Smooth muscle cell (in vitro differentiated cells): ENCODE measurements at regions not wholly inside any gene's neighbourhood (a gene's known extent, or its start where the extent isn't known, plus 50 kb on each side); places are given as distances from the start of the nearest gene placed in this dataset.

Source experiments
- DNase-seq: peaks from one replicate; lab custom pipeline; 2025; ENCODE audit not compliant: unreplicated experiment; lab: John Stamatoyannopoulos, UW
- H2AFZ ChIP-seq: fragments of 200-600 bp; sonication (generic); 2 replicates; pipeline ENCODE4 v1.6.0; 2016; ENCODE audit warnings: antibody characterized with exemption, low read depth, mild to moderate bottlenecking
- H3F3A ChIP-seq: fragments of 200-600 bp; sonication (generic); 2 replicates; pipeline ENCODE4 v1.6.0; 2017; ENCODE audit warnings: antibody characterized with exemption, low read depth
- H3K27ac ChIP-seq: fragments of 200-600 bp; sonication (generic); 2 replicates; pipeline ENCODE4 v1.5.1; 2016; ENCODE audit warnings: low read depth, mild to moderate bottlenecking
- H3K27me3 ChIP-seq: fragments of 200-600 bp; sonication (generic); 2 replicates; pipeline ENCODE4 v1.6.1; 2016; ENCODE audit warnings: low read depth, mild to moderate bottlenecking
- H3K36me3 ChIP-seq: fragments of 200-600 bp; sonication (generic); 2 replicates; pipeline ENCODE4 v1.5.1; 2016; ENCODE audit warnings: low read depth
- H3K4me1 ChIP-seq: fragments of 200-600 bp; sonication (generic); 2 replicates; pipeline ENCODE4 v1.5.1; 2016; ENCODE audit warnings: low read depth
- H3K4me2 ChIP-seq: fragments of 200-600 bp; sonication (generic); 2 replicates; pipeline ENCODE4 v1.6.0; 2016; ENCODE audit warnings: mild to moderate bottlenecking
- H3K4me3 ChIP-seq: fragments of 200-600 bp; sonication (generic); 2 replicates; pipeline ENCODE4 v1.5.1; 2016; ENCODE audit warnings: mild to moderate bottlenecking
- H3K79me2 ChIP-seq: fragments of 200-600 bp; sonication (generic); 2 replicates; pipeline ENCODE4 v1.6.0; 2016; ENCODE audit warnings: low read depth, mild to moderate bottlenecking
- H3K9ac ChIP-seq: fragments of 200-600 bp; sonication (generic); 2 replicates; pipeline ENCODE4 v1.6.0; 2016; ENCODE audit warnings: low read depth
- H3K9me3 ChIP-seq: fragments of 200-600 bp; sonication (generic); replicated peaks from 2 replicates; pipeline ENCODE4 v1.5.1; 2016; ENCODE audit warnings: low read depth
- H4K20me1 ChIP-seq: fragments of 200-600 bp; sonication (generic); 2 replicates; pipeline ENCODE4 v1.6.0; 2016; ENCODE audit warnings: low read depth
- CTCF ChIP-seq: fragments of 200-600 bp; sonication (generic); IDR thresholded peaks from 2 replicates; pipeline ENCODE4 v1.5.1; 2017; ENCODE audit warnings: borderline replicate concordance, mild to moderate bottlenecking, antibody characterized with exemption; ENCODE audit not compliant: insufficient read depth, poor library complexity, severe bottlenecking
- WGBS: methylation state at CpG from one replicate; pipeline ENCODE4 v1.1.7; 2016; ENCODE audit warnings: low lambda C conversion rate; 5-methylcytosine and 5-hydroxymethylcytosine counted together

GRCh38 chr6:105990151-105990550, 96.0 kb upstream of the PRDM1 start:
- peaks cover 78% of the 10 kb centered on the region for H3K27me3 ChIP-seq
- H3F3A ChIP-seq, result no peaks in the 10 kb centered on the region
- H3K9ac ChIP-seq, result no peak overlapping the region
- no peak overlapping the region for H2AFZ ChIP-seq
- peaks cover 30% of the 10 kb centered on the region for H3K4me1 ChIP-seq
- no peak overlapping the region for H3K27ac ChIP-seq
- no peak for DNase-seq
- no peaks in the 10 kb centered on the region for H3K9me3 ChIP-seq
- no peaks in the 10 kb centered on the region for H3K79me2 ChIP-seq
- no peaks in the 10 kb centered on the region for H3K36me3 ChIP-seq
- no peak for TF ChIP-seq CTCF
- no peaks in the 10 kb centered on the region for H4K20me1 ChIP-seq
- H3K4me3 ChIP-seq, result no peak overlapping the region
- H3K4me2 ChIP-seq, result no peak overlapping the region

- Histone ChIP-seq H3K9me3 (no peaks in the 10 kb centered on the region), H3K27ac (no peak overlapping the region), H3K79me2 (no peaks in the 10 kb centered on the region), H3K9ac (no peak overlapping the region), H3K4me1 (peaks cover 28% of the 10 kb centered on the region), H3K27me3 (peaks cover 87% of the 10 kb centered on the region), H4K20me1 (no peaks in the 10 kb centered on the region), H3K36me3 (no peaks in the 10 kb centered on the region), H3K4me3 (no peak overlapping the region), H2AFZ (no peak overlapping the region), H3K4me2 (no peak overlapping the region), H3F3A (no peaks in the 10 kb centered on the region)
- 93% methylated on average over 5 of the region's 5 CpGs for WGBS
- no peak for TF ChIP-seq CTCF
- no peak for DNase-seq
These were observed 97.1 kb upstream of the PRDM1 start for GRCh38 chr6:105988812-105989577.

- Histone ChIP-seq H3K9ac (no peak overlapping the region), H3K36me3 (no peaks in the 10 kb centered on the region), H3K79me2 (no peaks in the 10 kb centered on the region), H3K27me3 (peaks cover 88% of the 10 kb centered on the region), H3K4me2 (no peak overlapping the region), H3K9me3 (no peaks in the 10 kb centered on the region), H3K4me1 (peaks cover 22% of the 10 kb centered on the region), H3F3A (no peaks in the 10 kb centered on the region), H3K27ac (no peak overlapping the region), H2AFZ (no peak overlapping the region), H4K20me1 (no peaks in the 10 kb centered on the region), H3K4me3 (no peak overlapping the region)
- TF ChIP-seq CTCF, result no peak
- no peak for DNase-seq
These were observed 97.8 kb upstream of the PRDM1 start for GRCh38 chr6:105988321-105988720.

DNA sequence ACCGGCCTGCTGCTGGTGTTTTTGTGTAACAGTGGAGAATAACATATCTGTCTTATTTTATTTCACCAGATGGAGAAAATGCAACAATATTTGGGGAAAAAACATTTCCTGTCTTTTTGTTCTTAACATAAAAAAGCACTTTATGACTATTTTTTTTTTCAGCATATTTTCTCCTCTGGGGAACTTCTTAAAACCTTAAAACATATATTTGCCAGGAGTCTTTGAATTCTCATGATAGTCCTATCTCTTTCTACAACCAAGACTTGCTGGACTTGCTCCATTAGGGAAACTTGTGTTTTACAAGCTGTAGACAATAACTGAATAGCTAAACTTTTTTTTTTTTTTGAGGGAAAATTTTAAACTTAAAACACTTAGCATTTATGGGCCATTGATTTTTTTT, 98.6 kb upstream of the PRDM1 start:
- H3K4me3 ChIP-seq, result no peak overlapping the region
- TF ChIP-seq CTCF, result no peak
- no peak overlapping the region for H3K4me2 ChIP-seq
- no peaks in the 10 kb centered on the region for H4K20me1 ChIP-seq
- no peak for DNase-seq
- H3K9me3 ChIP-seq, result no peaks in the 10 kb centered on the region
- H3K79me2 ChIP-seq, result no peaks in the 10 kb centered on the region
- no peak overlapping the region for H3K9ac ChIP-seq
- H2AFZ ChIP-seq, result no peak overlapping the region
- H3K27ac ChIP-seq, result no peak overlapping the region
- peaks cover 14% of the 10 kb centered on the region for H3K4me1 ChIP-seq
- peaks cover 88% of the 10 kb centered on the region for H3K27me3 ChIP-seq
- H3F3A ChIP-seq, result no peaks in the 10 kb centered on the region
- 58% methylated on average over 1 of the region's 1 CpG for WGBS
- H3K36me3 ChIP-seq, result no peaks in the 10 kb centered on the region
